PFSK-1 (cell line): ENCODE measurements at regions not wholly inside any gene's neighbourhood (a gene's known extent, or its start where the extent isn't known, plus 50 kb on each side); places are given as distances from the start of the nearest gene placed in this dataset.

Source experiments
- FOXP2 ChIP-seq: optimal IDR thresholded peaks from 2 replicates; pipeline ENCODE3; 2011; ENCODE audit warnings: borderline replicate concordance, control low read depth, inconsistent platforms; ENCODE audit not compliant: insufficient read depth; ENCODE audit errors: extremely low read length, extremely low read depth
- POLR2AphosphoS5 ChIP-seq: IDR thresholded peaks from 2 replicates; pipeline ENCODE4 v1.6.1; 2012; ENCODE audit warnings: low read depth, mild to moderate bottlenecking, control low read depth, low read length, moderate library complexity
- REST ChIP-seq, 2 experiments: IDR thresholded peaks; 2 replicates each; pipeline versions ENCODE4 v1.6.1 to v1.8.0; 2011 to 2012; ENCODE audit warnings: low read depth in 2 of 2, low read length in 2 of 2, control low read depth in 1 of 2, inconsistent platforms in 1 of 2, mild to moderate bottlenecking in 1 of 2, moderate library complexity in 1 of 2; ENCODE audit not compliant: insufficient read depth in 1 of 2
- SIN3A ChIP-seq: IDR thresholded peaks from 2 replicates; pipeline ENCODE4 v1.6.1; 2012; ENCODE audit warnings: mild to moderate bottlenecking, low read length, moderate library complexity, borderline replicate concordance; ENCODE audit not compliant: insufficient read depth
- TAF1 ChIP-seq: IDR thresholded peaks from 2 replicates; pipeline ENCODE4 v1.6.1; 2012; ENCODE audit warnings: low read length, control low read depth, borderline replicate concordance; ENCODE audit not compliant: insufficient read depth

- TF ChIP-seq TAF1, result no peak
- TF ChIP-seq REST (IDR thresholded peaks at IDR 0.05; ENCODE audit: insufficient read depth in 1 of 2, low read depth in 2 of 2, low read length in 2 of 2), result no peak
- TF ChIP-seq POLR2AphosphoS5, result no peak
- no peak for TF ChIP-seq FOXP2
- no peak for TF ChIP-seq SIN3A
Measured at GRCh38 chr5:127205147-127205546, 85.4 kb upstream of the MEGF10 start.

- no peak for TF ChIP-seq REST (IDR thresholded peaks at IDR 0.05; ENCODE audit: insufficient read depth in 1 of 2, low read depth in 2 of 2, low read length in 2 of 2)
- TF ChIP-seq POLR2AphosphoS5, result no peak
- no peak for TF ChIP-seq TAF1
- no peak for TF ChIP-seq FOXP2
- no peak for TF ChIP-seq SIN3A
Measured at GRCh38 chr5:127206320-127207113, 84.1 kb upstream of the MEGF10 start.

- no peak for TF ChIP-seq REST (IDR thresholded peaks at IDR 0.05; ENCODE audit: insufficient read depth in 1 of 2, low read depth in 2 of 2, low read length in 2 of 2)
- no peak for TF ChIP-seq FOXP2
- no peak for TF ChIP-seq POLR2AphosphoS5
- no peak for TF ChIP-seq TAF1
Measured at GRCh38 chr5:127210042-127210441, 80.6 kb upstream of the MEGF10 start.

- no peak for TF ChIP-seq FOXP2
- TF ChIP-seq POLR2AphosphoS5, result no peak
- TF ChIP-seq TAF1, result no peak
- no peak for TF ChIP-seq SIN3A
- TF ChIP-seq REST (IDR thresholded peaks at IDR 0.05; ENCODE audit: insufficient read depth in 1 of 2, low read depth in 2 of 2, low read length in 2 of 2), result no peak
Measured at GRCh38 chr5:127213231-127213630, 77.4 kb upstream of the MEGF10 start.

- TF ChIP-seq REST (IDR thresholded peaks at IDR 0.05; ENCODE audit: insufficient read depth in 1 of 2, low read depth in 2 of 2, low read length in 2 of 2), result no peak
- TF ChIP-seq FOXP2, result no peak
- TF ChIP-seq SIN3A, result no peak
- no peak for TF ChIP-seq TAF1
- no peak for TF ChIP-seq POLR2AphosphoS5
Measured at GRCh38 chr5:127216143-127216542, 74.5 kb upstream of the MEGF10 start.
